Activated B cell treated with CpG ODN at 0.5 μM for 24 hours (primary cell): ENCODE measurements at regions not wholly inside any gene's neighbourhood (a gene's known extent, or its start where the extent isn't known, plus 50 kb on each side); places are given as distances from the start of the nearest gene placed in this dataset.

ENCODE experiments used
- ATAC-seq: fragments of 200-7000 bp; cut with Tn5 transposase; one replicate; pipeline ENCODE4 v1.10.0; 2021; ENCODE audit warnings: low read depth, mild to moderate bottlenecking, moderate library complexity
- CTCF ChIA-PET: fragments of 350-600 bp; sonication (Branson Sonifier 250); formaldehyde crosslinking; loops from one replicate; lab custom pipeline; 2021; ENCODE audit warnings: antibody characterized with exemption; lab: Charles Lee
- POLR2A ChIA-PET: fragments of 350-600 bp; sonication (Branson Sonifier 250); formaldehyde crosslinking; loops from one replicate; lab custom pipeline; 2021; ENCODE audit warnings: antibody characterized with exemption; lab: Charles Lee
- DNase-seq: peaks from one replicate; pipeline ENCODE4 v3.0.0; 2022
- H3K27ac Mint-ChIP-seq: one replicate; pipeline ENCODE4 v1.8.0; 2020; ENCODE audit warnings: mixed read lengths
- H3K27me3 Mint-ChIP-seq: one replicate; pipeline ENCODE4 v1.8.0; 2021; ENCODE audit warnings: mixed read lengths
- H3K36me3 Mint-ChIP-seq: one replicate; pipeline ENCODE4 v1.8.0; 2021; ENCODE audit warnings: low read depth, mixed read lengths
- H3K4me1 Mint-ChIP-seq: one replicate; pipeline ENCODE4 v1.8.0; 2021; ENCODE audit warnings: mixed read lengths
- H3K4me3 Mint-ChIP-seq: one replicate; pipeline ENCODE4 v1.8.0; 2020; ENCODE audit warnings: mild to moderate bottlenecking, mixed read lengths
- H3K9me3 Mint-ChIP-seq: one replicate; pipeline ENCODE4 v1.8.0; 2020; ENCODE audit warnings: mixed read lengths
- intact Hi-C: fragments of 100-400 bp; cut with micrococcal nuclease; formaldehyde crosslinking; loops from one replicate; pipeline ENCODE4 v1.15.1; 2024
- TF ChIP-seq, protein P1 (sequence below): fragments of 200-600 bp; IDR thresholded peaks from one replicate; pipeline ENCODE4 v1.8.0; 2022; ENCODE audit warnings: antibody characterized with exemption, mild to moderate bottlenecking

DNA sequence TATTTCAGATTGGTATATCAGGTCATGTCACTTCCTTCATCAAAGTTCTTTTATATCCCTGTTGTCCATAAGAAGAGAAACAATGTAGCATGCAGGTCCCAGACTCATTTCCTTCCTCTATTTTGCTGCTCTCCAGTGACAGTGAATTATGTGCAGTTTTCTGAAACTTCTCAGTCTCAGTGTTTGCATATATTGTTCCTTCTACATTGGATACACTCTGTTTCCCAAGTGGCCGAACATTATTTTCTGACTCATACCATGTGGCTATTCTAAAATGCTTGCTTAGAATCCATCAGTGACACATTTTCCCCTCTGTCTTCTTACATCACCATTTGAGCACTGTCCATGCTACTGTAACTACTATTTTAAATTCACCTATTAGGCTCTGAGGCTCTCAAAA, 305.7 kb downstream of the PDHA2 start:
- TF ChIP-seq, protein P1, sequence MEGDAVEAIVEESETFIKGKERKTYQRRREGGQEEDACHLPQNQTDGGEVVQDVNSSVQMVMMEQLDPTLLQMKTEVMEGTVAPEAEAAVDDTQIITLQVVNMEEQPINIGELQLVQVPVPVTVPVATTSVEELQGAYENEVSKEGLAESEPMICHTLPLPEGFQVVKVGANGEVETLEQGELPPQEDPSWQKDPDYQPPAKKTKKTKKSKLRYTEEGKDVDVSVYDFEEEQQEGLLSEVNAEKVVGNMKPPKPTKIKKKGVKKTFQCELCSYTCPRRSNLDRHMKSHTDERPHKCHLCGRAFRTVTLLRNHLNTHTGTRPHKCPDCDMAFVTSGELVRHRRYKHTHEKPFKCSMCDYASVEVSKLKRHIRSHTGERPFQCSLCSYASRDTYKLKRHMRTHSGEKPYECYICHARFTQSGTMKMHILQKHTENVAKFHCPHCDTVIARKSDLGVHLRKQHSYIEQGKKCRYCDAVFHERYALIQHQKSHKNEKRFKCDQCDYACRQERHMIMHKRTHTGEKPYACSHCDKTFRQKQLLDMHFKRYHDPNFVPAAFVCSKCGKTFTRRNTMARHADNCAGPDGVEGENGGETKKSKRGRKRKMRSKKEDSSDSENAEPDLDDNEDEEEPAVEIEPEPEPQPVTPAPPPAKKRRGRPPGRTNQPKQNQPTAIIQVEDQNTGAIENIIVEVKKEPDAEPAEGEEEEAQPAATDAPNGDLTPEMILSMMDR: no peak
- Mint-ChIP-seq H3K27me3 (no peaks in the 10 kb centered on the region), H3K4me3 (no peak overlapping the region), H3K4me1 (no peaks in the 10 kb centered on the region), H3K27ac (no peak overlapping the region), H3K9me3 (peaks cover 4% of the 10 kb centered on the region), H3K36me3 (no peaks in the 10 kb centered on the region)
- CTCF ChIA-PET: no interaction called here
- POLR2A ChIA-PET: no interaction called here
- no peak for DNase-seq
- ATAC-seq: no peak
- intact Hi-C loops: no loop called here

DNA sequence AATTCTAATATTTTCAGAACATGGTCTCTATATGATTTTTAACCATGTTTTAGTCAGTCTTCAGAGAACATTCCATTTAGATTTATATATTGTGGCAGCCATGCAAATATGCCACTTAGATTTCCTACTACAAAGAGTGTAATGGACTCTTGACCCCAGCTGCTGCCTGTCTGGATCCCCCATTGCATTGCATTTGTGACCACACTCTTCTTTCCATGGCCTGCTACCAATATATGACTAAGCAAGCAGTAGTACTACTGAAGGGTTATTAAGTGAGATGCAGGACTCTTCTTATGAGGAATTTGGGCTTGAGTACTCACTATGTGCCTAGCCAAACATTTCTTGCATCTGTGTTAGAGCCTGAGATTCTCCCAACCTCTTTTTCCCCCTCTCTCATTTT, 306.8 kb downstream of the PDHA2 start:
- ChIA-PET POLR2A (no interaction called here), CTCF (no interaction called here)
- H3K27ac Mint-ChIP-seq: no peak overlapping the region
- ATAC-seq (no peak), DNase-seq (no peak)
- H3K36me3 Mint-ChIP-seq: no peaks in the 10 kb centered on the region
- intact Hi-C loops: no loop called here
- no peaks in the 10 kb centered on the region for H3K4me1 Mint-ChIP-seq
- H3K9me3 Mint-ChIP-seq: peaks cover 3% of the 10 kb centered on the region
- TF ChIP-seq, protein P1: no peak
- no peaks in the 10 kb centered on the region for H3K27me3 Mint-ChIP-seq
- H3K4me3 Mint-ChIP-seq: no peak overlapping the region

DNA sequence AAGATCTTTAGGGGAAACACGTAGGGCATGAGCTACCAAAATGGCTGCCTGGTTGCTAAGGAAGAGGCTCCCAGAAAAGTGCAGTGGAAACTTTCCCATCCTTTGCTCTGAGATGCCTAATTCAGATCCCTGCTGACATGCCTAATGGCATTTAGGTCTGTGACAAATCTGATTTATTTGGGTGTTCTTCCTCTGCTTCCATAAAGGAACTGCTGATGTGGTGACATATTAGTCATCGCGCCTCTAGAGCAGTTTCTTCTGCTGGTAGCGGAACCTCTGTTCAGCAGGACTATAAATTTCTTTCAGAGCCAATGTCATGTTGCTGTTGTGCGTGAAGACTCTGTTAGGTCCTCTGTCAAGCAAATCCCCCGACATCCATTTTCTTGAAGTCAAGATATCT, 310.0 kb downstream of the PDHA2 start:
- peaks cover 3% of the 10 kb centered on the region for H3K9me3 Mint-ChIP-seq
- no peaks in the 10 kb centered on the region for H3K27me3 Mint-ChIP-seq
- H3K4me3 Mint-ChIP-seq: no peak overlapping the region
- CTCF ChIA-PET: no interaction called here
- H3K36me3 Mint-ChIP-seq: no peaks in the 10 kb centered on the region
- H3K4me1 Mint-ChIP-seq: no peaks in the 10 kb centered on the region
- H3K27ac Mint-ChIP-seq: no peak overlapping the region
- POLR2A ChIA-PET: no interaction called here
- intact Hi-C loops: no loop called here
- ATAC-seq (no peak), DNase-seq (no peak)
- TF ChIP-seq, protein P1: no peak

DNA sequence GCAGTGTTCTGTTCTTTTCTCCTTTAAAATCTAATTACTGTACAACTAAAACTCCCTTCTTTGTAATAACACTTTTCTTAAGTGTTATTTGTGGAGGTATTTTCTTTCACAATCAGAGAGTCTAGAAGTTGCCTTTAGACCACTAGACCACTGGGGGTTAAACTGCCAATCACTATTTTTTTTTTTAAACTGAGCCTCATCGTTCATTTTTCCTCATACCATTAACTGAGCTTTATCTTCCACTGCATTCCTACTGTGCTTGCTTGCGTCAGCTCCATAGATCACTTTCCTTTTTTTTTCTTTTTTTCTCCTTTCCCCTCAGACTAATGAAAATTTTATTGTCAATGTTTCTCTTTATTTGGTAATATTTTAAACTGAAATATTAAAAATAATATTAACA, 310.6 kb downstream of the PDHA2 start:
- H3K4me3 Mint-ChIP-seq: no peak overlapping the region
- H3K36me3 Mint-ChIP-seq: no peaks in the 10 kb centered on the region
- TF ChIP-seq, protein P1: no peak
- ATAC-seq (no peak), DNase-seq (no peak)
- H3K9me3 Mint-ChIP-seq: peaks cover 3% of the 10 kb centered on the region
- H3K27me3 Mint-ChIP-seq: no peaks in the 10 kb centered on the region
- ChIA-PET POLR2A (no interaction called here), CTCF (no interaction called here)
- intact Hi-C loops: no loop called here
- no peak overlapping the region for H3K27ac Mint-ChIP-seq
- no peaks in the 10 kb centered on the region for H3K4me1 Mint-ChIP-seq

DNA sequence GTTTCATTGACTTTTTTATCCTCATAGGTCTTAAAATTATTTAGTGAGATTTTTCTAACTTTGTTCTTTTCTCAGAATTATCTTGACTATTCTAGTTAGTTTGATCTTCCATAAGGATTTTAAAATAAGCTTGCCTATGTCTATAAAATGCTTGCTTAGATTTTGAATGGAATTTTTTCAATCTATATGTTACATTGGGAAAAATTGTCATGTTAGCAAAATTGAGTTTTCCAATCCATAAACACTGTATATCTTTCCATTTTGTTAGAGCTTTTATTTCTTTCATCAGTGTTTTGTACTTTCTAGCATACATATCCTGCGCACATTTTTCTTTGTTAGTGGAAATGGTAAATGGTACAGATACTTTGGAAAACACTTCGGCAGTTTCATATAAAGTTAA, 312.9 kb downstream of the PDHA2 start:
- ATAC-seq: no peak
- Mint-ChIP-seq H3K27ac (no peak overlapping the region), H3K36me3 (no peaks in the 10 kb centered on the region), H3K9me3 (no peaks in the 10 kb centered on the region), H3K4me3 (no peak overlapping the region), H3K27me3 (no peaks in the 10 kb centered on the region), H3K4me1 (no peaks in the 10 kb centered on the region)
- ChIA-PET CTCF (no interaction called here), POLR2A (no interaction called here)
- TF ChIP-seq, protein P1: no peak
- intact Hi-C loops: no loop called here
- no peak for DNase-seq
